ENCODE measurements at regions not wholly inside any gene's neighbourhood (a gene's known extent, or its start where the extent isn't known, plus 50 kb on each side); places are given as distances from the start of the nearest gene placed in this dataset.
"Not testable (repeated sequence)": the region's sequence is repeated elsewhere in the genome, so short reads cannot be mapped to it uniquely, and the experiment has no call there.

DNA sequence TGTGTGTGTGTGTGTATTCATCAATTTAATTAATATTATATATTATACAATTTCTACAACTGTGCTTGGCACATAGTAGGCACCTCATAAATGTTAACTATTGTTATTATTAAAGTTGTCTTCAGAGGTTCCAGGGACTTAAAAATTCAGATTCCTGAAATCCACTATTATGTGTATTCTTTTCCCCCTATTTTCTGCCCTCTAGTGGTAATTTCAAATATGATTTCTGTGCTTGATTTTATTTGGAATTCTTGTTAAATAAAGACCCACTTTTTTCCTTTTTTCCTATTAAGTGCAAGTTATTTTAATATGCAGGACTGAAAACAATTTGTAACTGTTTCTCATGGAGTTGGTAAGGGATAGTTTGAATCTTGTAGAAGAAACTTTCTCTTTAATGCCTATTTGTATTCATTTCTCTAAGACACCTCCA lies 72.0 kb upstream of the EMB start:
- not testable (repeated sequence) for TF ChIP-seq HDAC2 (IDR thresholded peaks at IDR 0.05); CEBPB (IDR thresholded peaks at IDR 0.05); BHLHE40 (IDR thresholded peaks at IDR 0.05; ENCODE audit: low read depth, low read length); FOSL2 (IDR thresholded peaks at IDR 0.05); FOSL2 (CRISPR knock-in tag; IDR thresholded peaks at IDR 0.05); RFX5 (IDR thresholded peaks at IDR 0.05); CHD2 (IDR thresholded peaks at IDR 0.05; ENCODE audit: low read length, partially characterized antibody)
